Psoas muscle (tissue), 7 donors: ENCODE measurements at regions not wholly inside any gene's neighbourhood (a gene's known extent, or its start where the extent isn't known, plus 50 kb on each side); places are given as distances from the start of the nearest gene placed in this dataset.

Experiments
- ATAC-seq, 4 donors: fragments of 200-7000 bp; cut with Tn5 transposase; one replicate each; pipeline ENCODE4 v1.9.1; 2020; ENCODE audit warnings: moderate library complexity in 3 of 4, mild to moderate bottlenecking in 2 of 4
- DNase-seq, 2 donors: peaks; one replicate each; pipeline ENCODE4 v3.0.0-alpha.2; 2020
- H3K27ac ChIP-seq: fragments of 200-600 bp; one replicate; pipeline ENCODE4 v1.8.0; 2022
- H3K27me3 ChIP-seq, 3 donors: fragments of 200-600 bp in 1 of 3; one replicate each; pipeline versions ENCODE4 v1.6.1 to v1.8.0; 2013 to 2022; ENCODE audit warnings: low read length in 2 of 3, mild to moderate bottlenecking in 2 of 3, moderate library complexity in 1 of 3; ENCODE audit not compliant: insufficient read depth in 3 of 3
- H3K36me3 ChIP-seq, 2 donors: fragments of 200-600 bp in 1 of 2; one replicate each; pipeline versions ENCODE4 v1.6.1 to v1.8.0; 2013 to 2022; ENCODE audit warnings: low read depth in 1 of 2, mild to moderate bottlenecking in 1 of 2, moderate library complexity in 1 of 2; ENCODE audit not compliant: insufficient read depth in 1 of 2
- H3K4me1 ChIP-seq: fragments of 200-600 bp; one replicate; pipeline ENCODE4 v1.8.0; 2022
- H3K4me3 ChIP-seq: fragments of 200-600 bp; one replicate; pipeline ENCODE4 v1.8.0; 2022; ENCODE audit warnings: mild to moderate bottlenecking
- H3K9me3 ChIP-seq: fragments of 200-600 bp; one replicate; pipeline ENCODE4 v1.8.0; 2022
- CTCF ChIP-seq: fragments of 200-600 bp; IDR thresholded peaks from one replicate; pipeline ENCODE4 v1.8.0; 2022; ENCODE audit warnings: antibody characterized with exemption
- WGBS, 3 donors: extraction: QIAGEN DNeasy Blood & Tissue Kit; methylation state at CpG; one replicate each; pipeline versions ENCODE4 v1.1.6 to v1.1.7; 2013; 5-methylcytosine and 5-hydroxymethylcytosine counted together
- intact Hi-C, 2 donors: fragments of 100-400 bp; cut with DNase I; formaldehyde crosslinking; loops; one replicate each; pipeline versions ENCODE4 v1.11.0 to v1.14.2; 2022
- donor health status: healthy with polysubstance abuse.
- donor health status: DM: no; HTN: no; CAD: no; lungs with moderate emphysema.
- donor health status: Bipolar disorder and iron deficiency.
- donor health status: healthy.
- donor health status: DM: yes; HTN: yes; CAD: no.
- donor health status: DM: no; HTN: no; CAD: no.
- donor health status: DM: yes; HTN: yes; CAD: no.

- ATAC-seq (no peak), DNase-seq (no peak)
- no peak overlapping the region for H3K4me3 ChIP-seq
- no peak for TF ChIP-seq CTCF
- no peaks in the 10 kb centered on the region for H3K27me3 ChIP-seq
- no peak overlapping the region for H3K27ac ChIP-seq
- H3K4me1 ChIP-seq: no peaks in the 10 kb centered on the region
- no peaks in the 10 kb centered on the region for H3K36me3 ChIP-seq
- intact Hi-C loops: no loop called here
- H3K9me3 ChIP-seq: no peaks in the 10 kb centered on the region
- 84 to 88% (median 87%) methylated on average over 6 of the region's 6 CpGs for WGBS, 3 donors
Observed at GRCh38 chr13:90118467-90119071, 1228.9 kb upstream of the MIR17HG start.

- no peak for TF ChIP-seq CTCF
- 48 to 63% (median 54%) methylated on average over 1 of the region's 1 CpG for WGBS, 3 donors
- Histone ChIP-seq H3K27ac (no peak overlapping the region), H3K9me3 (no peaks in the 10 kb centered on the region), H3K4me3 (no peak overlapping the region), H3K36me3 (no peaks in the 10 kb centered on the region), H3K27me3 (no peaks in the 10 kb centered on the region), H3K4me1 (no peaks in the 10 kb centered on the region)
- no peak for ATAC-seq
- DNase-seq: no peak
- intact Hi-C loops: no loop called here
Observed at GRCh38 chr13:90120026-90120425, 1227.5 kb upstream of the MIR17HG start.

GRCh38 chr13:90121784-90122183 lies 1225.7 kb upstream of the MIR17HG start:
- TF ChIP-seq CTCF: no peak
- intact Hi-C loops: no loop called here

GRCh38 chr13:90122531-90122930 lies 1225.0 kb upstream of the MIR17HG start:
- H3K27ac ChIP-seq: no peak overlapping the region
- 87 to 91% (median 91%) methylated on average over 2 of the region's 2 CpGs for WGBS, 3 donors
- no peaks in the 10 kb centered on the region for H3K9me3 ChIP-seq
- no peak for ATAC-seq
- H3K27me3 ChIP-seq: no peaks in the 10 kb centered on the region
- H3K4me1 ChIP-seq: no peaks in the 10 kb centered on the region
- H3K36me3 ChIP-seq: no peaks in the 10 kb centered on the region
- TF ChIP-seq CTCF: no peak
- intact Hi-C loops: no loop called here
- DNase-seq: no peak
- no peak overlapping the region for H3K4me3 ChIP-seq

More at GRCh38 chr13:90121784-90122183, 1225.7 kb upstream of the MIR17HG start:
- Histone ChIP-seq H3K4me1 (no peaks in the 10 kb centered on the region), H3K36me3 (no peaks in the 10 kb centered on the region), H3K4me3 (no peak overlapping the region), H3K9me3 (no peaks in the 10 kb centered on the region), H3K27ac (no peak overlapping the region), H3K27me3 (no peaks in the 10 kb centered on the region)
- DNase-seq (no peak), ATAC-seq (no peak)
- WGBS, 3 donors: 89 to 91% (median 91%) methylated on average over 1 of the region's 1 CpG

- Histone ChIP-seq H3K9me3 (no peaks in the 10 kb centered on the region), H3K27ac (no peak overlapping the region), H3K4me3 (no peak overlapping the region), H3K27me3 (no peaks in the 10 kb centered on the region), H3K36me3 (no peaks in the 10 kb centered on the region), H3K4me1 (no peaks in the 10 kb centered on the region)
- DNase-seq: no peak
- ATAC-seq: no peak
- 65 to 82% (median 74%) methylated on average over 3 of the region's 3 CpGs for WGBS, 3 donors
- no peak for TF ChIP-seq CTCF
- intact Hi-C loops: no loop called here
Observed at GRCh38 chr13:90135558-90135957, 1211.9 kb upstream of the MIR17HG start.
